HL-60/S4 (cell line): ENCODE measurements at regions not wholly inside any gene's neighbourhood (a gene's known extent, or its start where the extent isn't known, plus 50 kb on each side); places are given as distances from the start of the nearest gene placed in this dataset.
"Not testable (repeated sequence)": the region's sequence is repeated elsewhere in the genome, so short reads cannot be mapped to it uniquely, and the experiment has no call there.

Experiments used
- in situ Hi-C: fragments of 300-500 bp; cut with MboI; formaldehyde crosslinking; loops from 2 replicates; pipeline ENCODE4 v1.14.3; 2022; ENCODE audit warnings: low sequenced_read_pairs

DNA sequence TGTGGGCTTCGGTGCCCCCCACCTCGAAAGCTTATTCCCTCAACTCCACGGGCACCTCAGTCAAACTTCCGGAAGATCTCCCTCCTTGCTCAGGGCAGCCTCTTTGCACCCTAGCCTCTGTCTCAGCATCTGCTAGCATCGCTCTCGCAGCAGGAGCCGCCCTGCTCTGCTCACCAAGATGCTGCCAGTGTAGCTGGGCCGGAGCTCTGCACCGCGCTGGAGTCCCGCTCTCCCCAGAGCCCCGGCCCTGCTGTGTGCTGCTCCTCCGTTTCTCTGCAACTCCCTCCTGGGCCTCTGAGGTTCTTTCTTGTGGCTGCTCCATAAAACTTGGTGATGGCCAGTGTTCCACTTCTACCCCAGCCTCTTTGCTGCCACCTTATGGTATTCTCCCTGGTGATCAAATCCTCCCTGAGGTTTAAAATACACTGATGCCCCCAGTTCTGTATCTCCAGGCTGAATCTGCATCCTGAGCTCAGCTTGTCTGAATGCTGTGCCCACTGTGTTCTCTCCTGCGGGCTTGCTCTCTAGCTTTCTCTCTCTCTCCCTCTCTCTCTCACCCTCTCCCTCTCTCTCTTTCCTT, 198.0 kb downstream of the UQCRFS1 start:
- in situ Hi-C loops: no loop called here

DNA sequence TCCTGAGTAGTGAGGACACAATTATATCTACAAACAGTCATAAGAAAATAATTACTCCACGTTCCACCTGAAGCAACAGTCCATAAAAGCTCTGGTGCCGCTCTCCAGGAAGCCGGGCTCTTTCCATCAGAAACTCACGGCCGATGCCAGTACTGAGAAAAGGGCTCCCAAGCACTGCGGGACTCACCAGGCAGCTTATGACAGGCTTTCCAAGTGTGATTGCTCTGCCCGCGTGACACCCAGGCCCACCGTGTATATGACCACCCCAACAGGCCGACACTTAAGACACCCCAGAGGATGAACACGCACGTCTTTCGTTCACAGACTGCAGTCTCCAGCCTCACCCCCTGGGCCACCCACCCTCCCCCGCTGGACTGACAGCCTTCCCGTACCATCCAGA, 199.0 kb downstream of the UQCRFS1 start:
- in situ Hi-C loops: no loop called here

DNA sequence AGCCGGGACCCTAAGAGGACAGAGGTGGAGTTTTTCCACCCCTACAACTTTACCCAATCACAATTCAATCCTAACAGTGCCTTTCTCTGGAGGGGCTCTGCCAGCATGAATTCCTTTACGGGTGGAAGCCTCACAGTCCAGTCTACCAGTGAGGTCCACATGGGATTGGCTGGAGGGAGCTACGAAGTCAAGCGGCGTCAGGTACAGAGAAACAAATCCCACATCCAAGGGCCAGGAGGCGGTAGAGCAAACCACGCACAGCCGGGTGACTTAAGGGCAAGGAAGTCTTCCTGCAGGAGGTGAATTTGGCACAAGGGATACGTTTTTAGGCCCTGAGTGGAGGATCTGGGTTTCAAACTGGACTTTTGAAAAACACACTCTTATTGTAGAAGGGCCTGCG, 199.6 kb downstream of the UQCRFS1 start:
- in situ Hi-C loops: no loop called here

DNA sequence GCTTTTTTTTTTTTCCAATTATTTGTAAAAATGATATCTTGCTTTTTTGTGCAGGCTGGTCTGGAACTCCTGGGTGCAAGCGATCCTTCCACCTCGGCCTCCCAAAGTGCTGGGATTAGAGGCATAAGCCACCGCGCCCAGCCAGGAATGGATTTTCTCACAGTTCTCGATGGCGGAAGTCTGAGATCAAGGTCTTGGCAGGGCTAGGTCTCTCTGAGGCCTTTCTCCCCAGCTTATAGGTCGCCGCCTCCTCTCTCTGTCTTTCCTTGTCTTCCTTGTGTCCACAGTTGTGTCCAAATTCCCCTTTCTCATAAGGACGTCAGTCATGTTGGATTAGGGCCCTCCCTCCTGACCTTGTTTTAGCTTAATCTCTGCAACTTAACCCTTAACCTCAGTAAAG, 200.5 kb downstream of the UQCRFS1 start:
- in situ Hi-C loops: no loop called here

DNA sequence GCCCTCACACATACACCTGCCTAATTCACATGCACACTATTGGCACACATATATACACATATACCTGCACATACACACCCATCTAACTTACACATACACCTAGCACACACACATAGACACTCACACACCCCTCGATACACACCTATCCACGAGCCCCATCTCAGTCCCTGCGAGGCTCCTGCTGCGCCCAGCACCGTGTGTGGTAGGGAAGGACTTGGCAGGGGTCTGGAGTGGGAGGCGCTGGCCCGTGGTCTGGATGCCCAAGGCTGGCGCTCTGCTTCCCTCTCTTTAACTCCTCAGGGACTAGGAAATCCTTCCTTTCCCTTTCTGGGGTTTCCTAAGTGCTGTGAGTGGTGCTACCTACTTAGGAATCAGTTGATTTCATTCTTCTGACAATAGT, 202.7 kb downstream of the UQCRFS1 start:
- in situ Hi-C loops: no loop called here

DNA sequence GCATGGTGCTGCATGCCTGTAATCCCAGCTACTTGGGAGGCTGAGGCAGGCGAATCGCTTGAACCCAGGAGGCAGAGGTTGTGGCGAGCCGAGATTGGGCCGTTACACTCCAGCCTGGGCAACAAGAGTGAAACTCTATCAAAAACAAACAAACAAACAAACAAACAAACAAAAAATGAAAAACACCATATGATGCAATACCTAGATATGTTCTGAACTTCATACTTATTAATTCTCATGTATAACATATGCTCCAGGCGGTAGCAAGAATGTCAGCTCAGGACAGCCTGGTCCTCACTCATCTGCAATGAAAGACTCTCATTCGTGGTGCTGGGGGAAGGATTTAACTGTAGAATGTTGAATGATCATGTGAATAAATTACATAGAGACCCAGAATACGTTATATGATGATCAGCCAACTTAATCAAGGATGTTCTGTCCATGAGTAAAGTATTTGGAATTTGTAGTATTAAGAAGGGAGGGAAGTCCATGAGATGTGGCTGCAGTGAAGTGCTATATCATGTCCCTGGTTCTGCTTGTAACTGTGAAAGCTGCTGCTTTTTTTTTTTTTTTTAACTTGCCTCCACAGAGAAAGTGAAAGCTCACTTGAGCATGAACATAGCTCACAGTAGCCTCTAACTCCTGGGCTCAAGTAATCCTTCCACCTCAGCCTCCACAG, 206.8 kb downstream of the UQCRFS1 start:
- in situ Hi-C loops: no loop called here

DNA sequence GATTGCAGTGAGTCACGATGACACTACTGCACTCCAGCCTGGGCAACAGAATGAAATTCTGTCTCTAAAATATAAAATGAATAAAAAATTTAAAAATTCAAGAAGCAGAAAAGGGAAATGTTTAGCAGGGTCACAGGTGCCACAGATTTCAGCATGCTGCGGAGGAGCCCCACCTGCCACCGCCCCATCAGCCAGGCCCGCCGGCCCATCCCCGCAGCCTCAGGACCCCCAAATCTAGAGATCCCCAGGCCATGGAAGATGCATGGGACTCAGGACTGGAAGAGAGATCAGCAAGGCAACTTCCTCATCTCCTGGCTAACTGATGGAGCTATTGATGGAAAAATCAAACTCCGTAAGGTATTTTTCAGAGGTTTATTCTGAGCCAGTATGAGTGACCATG, 208.2 kb downstream of the UQCRFS1 start:
- in situ Hi-C loops: no loop called here

DNA sequence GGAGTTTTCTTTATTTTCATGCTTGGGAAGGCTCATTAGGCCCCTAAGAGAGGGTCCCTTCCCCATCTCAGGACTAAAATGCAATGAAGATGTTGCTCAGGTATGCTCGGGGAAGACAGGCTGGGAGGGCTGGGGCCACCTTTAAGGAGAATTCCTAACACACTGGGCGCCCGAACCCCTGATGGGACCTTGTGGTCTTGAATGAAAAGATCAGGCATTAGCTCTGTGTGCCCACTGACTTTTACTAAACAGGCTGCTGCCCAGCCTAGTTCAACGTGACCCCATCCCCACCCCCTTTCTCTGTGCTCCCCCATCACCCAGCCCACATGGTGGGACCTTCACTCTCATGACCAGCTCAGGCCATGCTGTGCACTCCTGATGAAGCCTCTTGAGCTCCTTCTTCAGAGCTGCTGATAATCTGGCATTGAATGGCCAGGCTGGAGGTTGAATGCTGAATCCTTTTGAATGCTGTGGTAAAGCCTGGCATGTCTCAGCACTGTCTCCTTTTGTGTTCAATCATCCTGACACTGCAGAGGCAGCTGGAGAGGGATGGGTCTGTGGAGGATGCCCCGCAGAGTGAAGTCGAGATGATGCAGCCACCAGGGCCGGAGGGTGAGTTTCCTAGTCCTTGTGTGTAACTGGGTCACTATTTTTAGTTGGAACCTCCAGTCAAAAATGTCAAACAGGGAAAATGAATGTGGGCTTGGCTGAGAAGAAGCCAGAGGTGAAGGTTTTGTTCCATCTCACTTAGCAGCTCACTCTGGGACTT, 209.1 kb downstream of the UQCRFS1 start:
- in situ Hi-C loops: no loop called here

DNA sequence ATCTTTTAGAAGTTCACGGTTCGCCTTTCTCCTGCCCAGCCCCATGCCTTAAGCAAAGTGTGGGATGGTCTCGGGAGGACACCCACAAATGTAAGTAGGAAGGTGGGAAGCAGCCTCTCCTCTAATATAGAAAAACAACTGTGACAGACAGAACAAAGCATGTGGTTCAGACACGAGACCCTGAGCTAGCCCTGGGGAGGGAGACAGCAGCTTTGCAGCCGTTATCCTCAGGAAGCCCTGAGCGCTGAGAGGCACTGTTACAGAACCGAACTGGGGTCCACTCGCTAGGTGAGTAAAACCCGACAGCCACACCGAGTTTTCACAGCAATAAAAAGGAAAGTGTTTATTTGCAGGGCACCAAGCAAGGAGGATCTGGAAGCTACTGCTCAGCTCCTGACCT, 210.6 kb downstream of the UQCRFS1 start:
- in situ Hi-C loops: no loop called here

DNA sequence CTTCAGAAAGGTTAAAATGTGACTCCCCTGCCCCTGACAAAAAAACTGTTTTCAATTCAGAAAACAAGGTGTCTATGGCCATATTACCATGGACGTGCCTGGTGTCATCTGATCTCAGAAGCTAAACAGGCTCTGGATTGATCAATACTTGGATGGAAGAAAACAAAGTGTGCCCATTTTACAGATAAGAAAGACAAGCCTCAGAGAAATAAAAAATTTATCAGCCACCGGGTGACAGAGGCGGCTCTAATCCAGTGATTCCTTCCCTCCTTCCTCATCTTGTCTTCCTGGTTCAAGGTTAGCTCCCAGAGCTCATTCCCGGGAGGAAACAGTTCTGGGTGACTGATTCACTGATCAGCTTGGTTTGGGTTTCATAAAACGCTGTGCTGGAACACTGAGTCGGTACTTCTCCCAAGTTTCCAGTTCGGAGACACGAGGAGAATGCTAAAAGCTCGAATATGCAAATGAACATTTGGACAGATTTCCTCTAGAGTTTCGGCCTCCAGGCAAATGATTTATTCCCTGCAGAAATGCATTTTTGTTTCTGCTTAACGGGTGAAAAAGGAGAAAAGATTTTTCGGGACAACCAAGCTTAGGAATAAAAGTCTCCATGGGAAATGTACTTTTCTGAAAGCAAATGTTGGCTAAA, 211.2 kb downstream of the UQCRFS1 start:
- in situ Hi-C loops: no loop called here

DNA sequence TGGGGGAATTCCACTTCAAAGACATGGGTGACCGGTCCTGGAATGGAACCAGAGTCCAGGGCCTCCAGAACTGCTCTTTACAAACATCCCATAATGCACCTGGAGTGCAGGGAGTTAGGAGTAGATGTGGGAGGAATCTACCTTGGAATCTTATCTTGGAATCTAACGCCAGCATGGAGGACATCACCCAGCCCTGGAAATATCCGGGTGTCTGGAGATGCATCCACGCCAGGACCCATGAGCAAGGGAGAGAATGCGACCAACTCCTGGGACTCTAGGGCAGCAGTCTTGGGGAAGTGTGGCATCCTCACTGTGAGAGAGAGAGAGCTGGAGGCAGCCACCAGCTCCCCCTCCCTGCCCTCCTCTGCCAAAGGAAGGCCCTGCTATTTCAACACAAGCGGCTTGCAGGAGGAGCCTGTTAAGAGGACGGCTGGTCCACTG, 211.8 kb downstream of the UQCRFS1 start:
- in situ Hi-C loops: no loop called here

DNA sequence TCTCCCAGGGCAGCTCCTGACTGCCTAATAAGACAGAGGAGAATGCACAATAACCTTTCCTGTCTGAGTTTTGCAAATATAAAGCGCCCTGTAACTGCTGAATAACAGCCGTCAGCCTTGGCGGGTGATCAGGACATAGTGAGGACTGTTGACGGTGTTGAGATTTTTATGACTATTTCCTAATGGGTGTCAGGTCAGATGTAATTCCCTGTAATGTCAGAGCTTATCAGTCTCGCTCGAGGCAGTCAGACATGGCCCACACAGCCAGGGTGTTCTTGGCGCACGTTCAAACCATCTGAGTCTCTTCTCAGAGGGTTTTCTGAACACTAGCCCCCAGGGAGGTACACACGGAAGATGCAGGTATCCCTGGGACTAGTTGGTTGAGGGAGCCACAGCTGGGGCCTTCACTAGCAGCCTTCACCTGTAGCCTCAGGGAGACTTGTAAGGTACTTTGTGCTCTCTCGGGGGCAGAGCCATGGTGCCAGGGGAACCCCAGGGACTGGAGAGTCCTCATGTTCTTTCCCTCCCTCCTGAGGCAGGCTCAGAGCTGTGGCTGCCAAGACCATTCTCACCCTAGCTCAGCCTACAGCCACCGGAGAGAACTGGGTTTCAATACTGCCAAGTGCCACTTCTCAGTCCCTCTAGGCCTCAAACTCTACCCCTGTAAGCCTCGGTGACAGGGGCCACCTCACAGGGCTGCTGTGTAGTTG, 213.1 kb downstream of the UQCRFS1 start:
- in situ Hi-C loops: no loop called here

DNA sequence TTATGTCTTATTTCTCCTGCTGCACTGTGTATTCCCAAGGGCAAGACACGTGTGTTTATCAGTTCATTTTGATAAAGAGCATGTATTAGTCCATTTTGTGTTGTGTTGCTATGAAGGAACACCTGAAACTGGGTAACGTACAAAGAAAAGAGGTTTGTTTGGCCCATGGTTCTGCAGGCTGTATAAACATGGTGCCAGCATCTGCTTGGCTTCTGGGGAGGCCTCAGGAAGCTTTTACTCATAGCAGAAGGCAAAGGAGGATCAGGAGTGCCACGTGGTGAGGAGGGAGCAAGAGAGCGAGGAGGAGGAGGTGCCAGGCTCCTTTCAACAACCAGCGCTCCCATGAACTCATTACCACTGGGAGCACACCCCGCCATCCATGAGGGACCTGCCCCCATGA, 214.0 kb downstream of the UQCRFS1 start:
- in situ Hi-C loops: no loop called here

DNA sequence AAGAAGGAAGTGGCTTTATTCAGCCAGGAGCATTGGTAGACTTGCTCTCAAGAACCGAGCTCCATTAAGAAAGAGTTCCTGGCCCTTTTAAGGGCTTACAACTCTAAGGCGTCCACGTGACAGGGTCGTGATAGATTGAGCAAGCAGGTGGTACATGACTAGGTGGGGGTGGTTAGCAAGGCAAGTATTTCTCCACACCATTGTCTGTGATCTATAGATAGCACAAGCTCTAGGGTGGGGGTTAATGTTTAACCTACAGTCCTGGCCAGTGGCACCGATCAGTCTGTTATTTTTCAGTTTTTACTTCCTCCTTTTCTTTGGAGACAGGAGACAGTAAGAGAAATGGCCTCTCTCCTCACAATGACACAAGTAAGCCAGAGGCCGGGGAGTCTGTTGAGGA, 215.1 kb downstream of the UQCRFS1 start:
- in situ Hi-C loops: not testable (repeated sequence)

DNA sequence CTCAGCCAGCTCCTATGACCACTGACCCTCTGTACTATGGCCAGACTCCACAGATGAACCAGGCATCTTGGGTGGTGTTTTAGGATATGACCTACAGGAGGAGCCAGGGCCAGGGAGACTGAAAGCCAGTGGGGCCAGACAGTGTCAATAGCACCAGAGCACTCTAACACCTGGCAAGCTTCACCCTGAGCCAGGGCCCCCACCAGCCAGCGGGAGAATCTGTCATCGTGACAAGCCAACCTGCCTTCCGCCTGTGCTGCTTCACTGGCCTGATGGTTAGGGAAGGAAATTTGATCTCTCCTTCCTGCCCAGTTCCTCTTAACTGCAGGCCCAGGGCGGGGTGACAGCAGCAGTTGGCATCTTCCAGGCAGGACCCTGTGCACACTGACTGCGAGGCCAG, 222.4 kb downstream of the UQCRFS1 start:
- in situ Hi-C loops: no loop called here

DNA sequence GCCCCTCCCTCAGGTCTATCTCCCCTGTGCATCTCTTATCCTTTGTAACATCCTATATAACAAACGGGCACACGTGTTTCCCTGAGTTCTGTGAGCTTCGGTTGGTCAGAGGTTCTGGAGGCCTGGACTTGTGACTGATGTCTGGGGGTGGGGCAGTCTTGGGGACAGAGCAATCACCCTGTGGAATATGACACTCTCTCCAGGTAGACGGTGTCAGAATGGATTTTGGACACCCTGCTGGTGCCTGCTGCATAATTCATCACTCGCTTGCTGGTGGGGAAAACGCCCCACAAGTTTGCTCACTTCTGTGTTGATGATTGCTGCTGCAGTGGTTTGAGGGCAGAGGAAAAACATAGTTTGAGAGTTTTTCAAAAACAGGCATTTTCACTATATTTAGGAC, 223.2 kb downstream of the UQCRFS1 start:
- in situ Hi-C loops: no loop called here

DNA sequence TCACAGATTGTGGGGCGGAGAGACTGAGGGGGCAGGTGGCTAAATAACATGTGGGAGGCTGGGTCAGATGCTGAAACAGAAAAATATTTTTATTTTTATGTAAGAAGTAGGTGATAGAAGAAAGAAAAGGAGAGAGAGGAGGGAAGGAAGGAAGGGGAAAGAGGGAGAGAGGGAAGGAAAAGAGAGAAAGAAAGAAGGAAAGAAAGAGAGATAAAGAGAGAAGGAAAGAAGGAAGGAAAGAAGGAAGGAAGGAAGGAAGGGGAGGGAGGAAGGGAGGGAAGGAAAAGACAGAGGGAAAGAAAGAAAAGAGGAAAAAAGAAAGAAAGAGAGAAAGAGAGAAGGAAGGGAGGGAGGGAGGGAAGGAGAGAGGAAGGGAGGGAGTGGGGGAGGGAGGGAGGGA, 224.9 kb downstream of the UQCRFS1 start:
- in situ Hi-C loops: no loop called here

DNA sequence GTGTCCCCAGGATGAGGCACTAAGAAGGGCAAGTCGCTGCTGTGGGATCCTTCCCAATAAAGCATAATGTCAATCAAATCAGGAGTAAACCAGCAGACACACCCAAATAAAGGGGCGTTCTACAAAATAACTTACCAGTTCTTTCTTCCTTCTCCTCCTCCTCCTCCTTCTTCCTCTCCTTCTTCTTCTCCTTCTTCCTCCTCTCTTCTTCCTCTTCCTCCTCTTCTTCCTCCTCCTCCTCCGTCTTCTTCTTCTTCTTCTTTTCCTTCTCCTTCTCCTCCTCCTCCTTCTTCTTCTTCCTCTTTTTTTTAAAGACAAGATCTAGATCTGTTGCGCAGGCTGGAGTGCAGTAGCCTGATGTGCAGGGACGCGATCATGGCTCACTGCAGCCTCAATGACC, 225.8 kb downstream of the UQCRFS1 start:
- in situ Hi-C loops: no loop called here

DNA sequence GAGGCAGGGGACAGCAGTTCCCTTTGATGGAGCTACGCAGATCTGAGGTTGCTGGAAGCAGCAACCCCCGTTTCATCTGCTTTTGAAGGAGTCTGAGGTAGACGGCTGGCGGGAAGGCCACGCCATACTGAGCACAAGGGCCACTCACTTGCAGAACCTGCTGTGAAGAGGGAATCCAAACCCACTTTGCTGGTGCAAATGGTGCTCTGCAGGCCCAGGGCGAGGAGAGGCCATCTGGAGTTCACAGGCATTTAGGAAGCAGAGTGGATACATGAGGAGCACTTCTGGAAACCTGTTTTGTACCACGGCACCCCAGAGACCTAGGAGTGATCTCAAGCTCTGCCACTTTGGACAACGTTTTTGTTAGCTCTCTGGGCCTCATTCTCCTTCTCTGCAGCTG, 227.8 kb downstream of the UQCRFS1 start:
- in situ Hi-C loops: no loop called here

DNA sequence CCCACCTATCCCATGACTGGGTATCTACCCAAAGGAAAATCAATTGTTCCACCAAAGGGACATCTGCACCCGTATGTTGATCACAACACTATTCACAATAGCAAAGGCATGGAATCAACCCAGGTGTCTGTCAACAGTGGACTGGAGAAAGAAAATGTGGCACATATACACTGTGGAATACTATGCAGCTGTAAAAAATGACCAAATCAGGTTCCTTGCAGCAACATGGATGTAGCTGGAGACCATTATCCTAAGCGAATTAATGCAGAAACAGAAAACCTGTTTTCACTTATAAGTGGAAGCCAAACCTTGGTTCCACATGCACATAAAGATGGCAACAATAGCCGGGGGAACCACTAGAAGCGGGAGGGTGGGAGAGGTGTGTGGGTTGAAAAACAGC, 228.6 kb downstream of the UQCRFS1 start:
- in situ Hi-C loops: no loop called here

DNA sequence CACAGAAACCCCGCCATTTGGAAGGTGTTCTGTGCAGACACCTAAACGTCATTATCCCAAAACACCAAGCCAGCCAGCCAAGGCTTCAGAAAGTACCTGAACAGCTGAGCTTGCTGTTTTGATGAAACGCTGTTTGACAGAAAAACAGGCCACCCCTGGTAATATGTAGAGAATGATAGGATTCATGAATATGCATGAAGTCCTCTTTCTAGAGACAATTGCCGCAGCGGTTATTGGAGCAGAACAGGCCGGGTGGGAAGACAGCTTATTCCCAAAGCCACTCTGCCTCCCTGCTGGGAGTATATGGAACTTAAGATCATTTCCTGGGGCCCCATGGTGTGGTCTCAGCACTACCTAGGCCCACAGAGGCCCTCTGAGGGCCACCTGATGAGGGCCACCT, 229.5 kb downstream of the UQCRFS1 start:
- in situ Hi-C loops: no loop called here
